HPDE6-E6E7 (cell line): ENCODE measurements at regions not wholly inside any gene's neighbourhood (a gene's known extent, or its start where the extent isn't known, plus 50 kb on each side); places are given as distances from the start of the nearest gene placed in this dataset.

ENCODE experiments used
- DNase-seq: peaks from one replicate; pipeline ENCODE4 v3.0.0; 2011; ENCODE audit warnings: missing footprints; ENCODE audit errors: extremely low spot score

- no peak for DNase-seq
Observed at GRCh38 chr12:130017591-130018449, 114.0 kb upstream of the TMEM132D start.

- no peak for DNase-seq
Observed at GRCh38 chr12:130018614-130019013, 114.8 kb upstream of the TMEM132D start.

- DNase-seq, result no peak
Observed at GRCh38 chr12:130026608-130027176, 122.9 kb upstream of the TMEM132D start.

- DNase-seq, result no peak
Observed at GRCh38 chr12:130027798-130028197, 124.0 kb upstream of the TMEM132D start.

GRCh38 chr12:130029151-130029550 lies 125.3 kb upstream of the TMEM132D start:
- no peak for DNase-seq

- DNase-seq, result no peak
Observed at GRCh38 chr12:130031041-130031440, 127.2 kb upstream of the TMEM132D start.

- peak; percentile 7 for DNase-seq
Observed at GRCh38 chr12:130031571-130032189, 127.9 kb upstream of the TMEM132D start.

- DNase-seq, result no peak
Observed at GRCh38 chr12:130041983-130042812, 120.1 kb upstream of the FZD10 start.

- DNase-seq, result no peak
Observed at GRCh38 chr12:130043685-130044406, 118.4 kb upstream of the FZD10 start.

GRCh38 chr12:130044991-130045621 lies 117.2 kb upstream of the FZD10 start:
- no peak for DNase-seq

- no peak for DNase-seq
Observed at GRCh38 chr12:130049666-130050065, 112.6 kb upstream of the FZD10 start.

GRCh38 chr12:130051900-130052299 lies 110.4 kb upstream of the FZD10 start:
- DNase-seq, result no peak

GRCh38 chr12:130053651-130054069 lies 108.6 kb upstream of the FZD10 start:
- DNase-seq, result no peak

- no peak for DNase-seq
Observed at GRCh38 chr12:130054803-130055202, 107.5 kb upstream of the FZD10 start.

GRCh38 chr12:130058926-130059472 lies 103.3 kb upstream of the FZD10 start:
- DNase-seq, result no peak

GRCh38 chr12:130063866-130064265 lies 98.4 kb upstream of the FZD10 start:
- DNase-seq, result no peak

GRCh38 chr12:130064999-130065398 lies 97.3 kb upstream of the FZD10 start:
- no peak for DNase-seq

GRCh38 chr12:130066742-130067141 lies 95.5 kb upstream of the FZD10 start:
- DNase-seq, result no peak

- DNase-seq, result no peak
Observed at GRCh38 chr12:130068741-130069140, 93.5 kb upstream of the FZD10 start.

- no peak for DNase-seq
Observed at GRCh38 chr12:130070126-130070611, 92.1 kb upstream of the FZD10 start.
